MM.1S (cell line): ENCODE measurements at regions not wholly inside any gene's neighbourhood (a gene's known extent, or its start where the extent isn't known, plus 50 kb on each side); places are given as distances from the start of the nearest gene placed in this dataset.

Experiments
- DNase-seq: peaks from one replicate; pipeline ENCODE4 v3.0.0-alpha.2; 2015
- H2AFZ ChIP-seq: fragments of 300-600 bp; sonication (generic); 2 replicates; pipeline ENCODE4 v1.6.0; 2016; ENCODE audit warnings: antibody characterized with exemption, low read length
- H3F3A ChIP-seq: fragments of 300-600 bp; sonication (generic); 2 replicates; pipeline ENCODE4 v1.6.1; 2016; ENCODE audit warnings: mild to moderate bottlenecking, antibody characterized with exemption, low read length, moderate library complexity, mixed read lengths; ENCODE audit not compliant: insufficient read depth
- H3K27ac ChIP-seq: fragments of 300-600 bp; sonication (generic); 2 replicates; pipeline ENCODE4 v1.5.1; 2016; ENCODE audit warnings: mild to moderate bottlenecking, low read length
- H3K27me3 ChIP-seq: fragments of 300-600 bp; sonication (generic); replicated peaks from 2 replicates; pipeline ENCODE4 v1.6.0; 2016; ENCODE audit warnings: low read length; ENCODE audit not compliant: insufficient read depth
- H3K36me3 ChIP-seq: fragments of 300-600 bp; sonication (generic); replicated peaks from 2 replicates; pipeline ENCODE4 v1.6.1; 2016; ENCODE audit warnings: mild to moderate bottlenecking, low read length, mixed read lengths; ENCODE audit not compliant: insufficient read depth
- H3K4me1 ChIP-seq: fragments of 300-600 bp; sonication (generic); 2 replicates; pipeline ENCODE4 v1.6.1; 2016; ENCODE audit warnings: low read length, mixed read lengths
- H3K4me2 ChIP-seq: fragments of 300-600 bp; sonication (generic); 2 replicates; pipeline ENCODE4 v1.6.0; 2016; ENCODE audit warnings: low read depth, low read length
- H3K4me3 ChIP-seq: fragments of 300-600 bp; sonication (generic); 2 replicates; pipeline ENCODE4 v1.5.1; 2016; ENCODE audit warnings: low read length, mixed read lengths
- H3K79me2 ChIP-seq: fragments of 300-600 bp; sonication (generic); 2 replicates; pipeline ENCODE4 v1.6.1; 2016; ENCODE audit warnings: mixed run types, low read length, mixed read lengths
- H3K9ac ChIP-seq: fragments of 300-600 bp; sonication (generic); 2 replicates; pipeline ENCODE4 v1.6.1; 2016; ENCODE audit warnings: low read length, mixed read lengths
- H3K9me2 ChIP-seq: fragments of 300-600 bp; sonication (generic); replicated peaks from 2 replicates; pipeline ENCODE4 v1.6.1; 2016; ENCODE audit warnings: mild to moderate bottlenecking, low read length, mixed read lengths; ENCODE audit not compliant: insufficient read depth
- H3K9me3 ChIP-seq: fragments of 300-600 bp; sonication (generic); replicated peaks from 2 replicates; pipeline ENCODE4 v1.6.1; 2016; ENCODE audit warnings: mild to moderate bottlenecking, low read length, mixed read lengths; ENCODE audit not compliant: insufficient read depth
- H4K20me1 ChIP-seq: fragments of 300-600 bp; sonication (generic); 2 replicates; pipeline ENCODE4 v1.6.1; 2016; ENCODE audit warnings: mild to moderate bottlenecking, low read length, moderate library complexity, mixed read lengths; ENCODE audit not compliant: insufficient read depth
- CTCF ChIP-seq: fragments of 300-600 bp; sonication (generic); IDR thresholded peaks from 2 replicates; pipeline ENCODE4 v1.5.1; 2016; ENCODE audit warnings: antibody characterized with exemption, low read length, mixed read lengths
- EZH2 ChIP-seq: fragments of 300-600 bp; sonication (generic); optimal IDR thresholded peaks from 2 replicates; pipeline ENCODE3; 2017; ENCODE audit warnings: low read depth, mild to moderate bottlenecking, antibody characterized with exemption, low read length, mixed read lengths
- EZH2phosphoT487 ChIP-seq: fragments of 300-600 bp; sonication (generic); IDR thresholded peaks from 2 replicates; pipeline ENCODE4 v1.6.1; 2018; ENCODE audit warnings: antibody characterized with exemption, low read length

- no peaks in the 10 kb centered on the region for H3K9me2 ChIP-seq
- H3K4me1 ChIP-seq = no peaks in the 10 kb centered on the region
- TF ChIP-seq EZH2phosphoT487 (no peak), EZH2 (no peak), CTCF (no peak)
- no peaks in the 10 kb centered on the region for H3F3A ChIP-seq
- no peaks in the 10 kb centered on the region for H3K79me2 ChIP-seq
- no peaks in the 10 kb centered on the region for H3K9me3 ChIP-seq
- H2AFZ ChIP-seq = no peak overlapping the region
- H3K27me3 ChIP-seq = no peaks in the 10 kb centered on the region
- H3K4me2 ChIP-seq = no peak overlapping the region
- no peaks in the 10 kb centered on the region for H4K20me1 ChIP-seq
- H3K9ac ChIP-seq = no peak overlapping the region
- H3K4me3 ChIP-seq = no peak overlapping the region
- no peak overlapping the region for H3K27ac ChIP-seq
- no peak for DNase-seq
- no peaks in the 10 kb centered on the region for H3K36me3 ChIP-seq
Observed at GRCh38 chr9:108569624-108570023, 286.2 kb downstream of the ACTL7B start.

- no peak overlapping the region for H2AFZ ChIP-seq
- H3K4me2 ChIP-seq = no peak overlapping the region
- TF ChIP-seq EZH2phosphoT487 (no peak), CTCF (no peak), EZH2 (no peak)
- H3K4me1 ChIP-seq = no peaks in the 10 kb centered on the region
- no peaks in the 10 kb centered on the region for H3K79me2 ChIP-seq
- no peaks in the 10 kb centered on the region for H3K27me3 ChIP-seq
- H3K9ac ChIP-seq = no peak overlapping the region
- DNase-seq = no peak
- no peaks in the 10 kb centered on the region for H3K36me3 ChIP-seq
- H3K9me3 ChIP-seq = no peaks in the 10 kb centered on the region
- H3F3A ChIP-seq = no peaks in the 10 kb centered on the region
- H3K27ac ChIP-seq = no peak overlapping the region
- no peak overlapping the region for H3K4me3 ChIP-seq
- no peaks in the 10 kb centered on the region for H4K20me1 ChIP-seq
- H3K9me2 ChIP-seq = no peaks in the 10 kb centered on the region
Observed at GRCh38 chr9:108568093-108568492, 287.7 kb downstream of the ACTL7B start.

- H4K20me1 ChIP-seq = no peaks in the 10 kb centered on the region
- no peak overlapping the region for H3K27ac ChIP-seq
- no peak overlapping the region for H3K4me3 ChIP-seq
- no peaks in the 10 kb centered on the region for H3K9me3 ChIP-seq
- no peak for TF ChIP-seq CTCF
- no peak for TF ChIP-seq EZH2
- TF ChIP-seq EZH2phosphoT487 = no peak
- H3K9me2 ChIP-seq = no peaks in the 10 kb centered on the region
- DNase-seq = no peak
- no peaks in the 10 kb centered on the region for H3F3A ChIP-seq
- no peak overlapping the region for H3K9ac ChIP-seq
- H3K36me3 ChIP-seq = no peaks in the 10 kb centered on the region
- no peaks in the 10 kb centered on the region for H3K4me1 ChIP-seq
- no peaks in the 10 kb centered on the region for H3K27me3 ChIP-seq
- no peak overlapping the region for H3K4me2 ChIP-seq
- no peaks in the 10 kb centered on the region for H3K79me2 ChIP-seq
- no peak overlapping the region for H2AFZ ChIP-seq
Observed at GRCh38 chr9:108567571-108567970, 288.2 kb downstream of the ACTL7B start.
